Activated CD4-positive, CD25-positive, alpha-beta regulatory T cell treated with anti-CD3 and anti-CD28 coated beads, Interleukin-2, amount 50 U/mL, for 24 hours (primary cell): ENCODE measurements at regions not wholly inside any gene's neighbourhood (a gene's known extent, or its start where the extent isn't known, plus 50 kb on each side); places are given as distances from the start of the nearest gene placed in this dataset.

Experiments used
- ATAC-seq, 2 donors: fragments of 150-1000 bp; cut with Tn5 transposase; one replicate each; pipeline ENCODE4 v1.10.0; 2021; ENCODE audit warnings: mild to moderate bottlenecking in 1 of 2, moderate library complexity in 1 of 2

- ATAC-seq = no peak
These were observed 509.0 kb downstream of the BCL11A start for GRCh38 chr2:60044484-60044883.

GRCh38 chr2:60042023-60042422, 511.4 kb downstream of the BCL11A start:
- ATAC-seq = no peak

GRCh38 chr2:60033325-60033724, 520.1 kb downstream of the BCL11A start:
- ATAC-seq = no peak

- no peak for ATAC-seq
These were observed 523.9 kb downstream of the BCL11A start for GRCh38 chr2:60029566-60029883.

- no peak for ATAC-seq
These were observed 524.4 kb downstream of the BCL11A start for GRCh38 chr2:60028849-60029565.

GRCh38 chr2:60025496-60025895, 528.0 kb downstream of the BCL11A start:
- no peak for ATAC-seq

- no peak for ATAC-seq
These were observed 530.0 kb downstream of the BCL11A start for GRCh38 chr2:60023256-60023985.

GRCh38 chr2:60007671-60008070, 545.8 kb downstream of the BCL11A start:
- ATAC-seq = no peak

- ATAC-seq = no peak
These were observed 550.4 kb downstream of the BCL11A start for GRCh38 chr2:60003076-60003475.

GRCh38 chr2:60002183-60002867, 551.1 kb downstream of the BCL11A start:
- no peak for ATAC-seq

GRCh38 chr2:60000686-60001085, 552.8 kb downstream of the BCL11A start:
- ATAC-seq = no peak

GRCh38 chr2:59998324-59998723, 555.1 kb downstream of the BCL11A start:
- no peak for ATAC-seq

GRCh38 chr2:59997371-59997770, 556.1 kb downstream of the BCL11A start:
- ATAC-seq = no peak

GRCh38 chr2:59996855-59997254, 556.6 kb downstream of the BCL11A start:
- ATAC-seq = no peak

GRCh38 chr2:59993726-59994125, 559.7 kb downstream of the BCL11A start:
- ATAC-seq = no peak

GRCh38 chr2:59988341-59988740, 565.1 kb downstream of the BCL11A start:
- no peak for ATAC-seq

GRCh38 chr2:59986511-59986910, 566.9 kb downstream of the BCL11A start:
- no peak for ATAC-seq

- no peak for ATAC-seq
These were observed 567.5 kb downstream of the BCL11A start for GRCh38 chr2:59985923-59986322.

- ATAC-seq = no peak
These were observed 579.2 kb downstream of the BCL11A start for GRCh38 chr2:59974051-59974766.

- ATAC-seq = no peak
These were observed 584.3 kb downstream of the BCL11A start for GRCh38 chr2:59969161-59969560.

GRCh38 chr2:59968441-59968840, 585.0 kb downstream of the BCL11A start:
- ATAC-seq = no peak

- no peak for ATAC-seq
These were observed 585.8 kb downstream of the BCL11A start for GRCh38 chr2:59967691-59968090.

- ATAC-seq = no peak
These were observed 590.3 kb downstream of the BCL11A start for GRCh38 chr2:59963157-59963556.
